Activated T-helper 1 cell treated with anti-CD3 and anti-CD28 coated beads, Interleukin-12 subunit alpha, Interleukin-12 subunit beta, Interleukin-2, Interleukin-4 antibody, amounts not matched to agents 30 ng/mL and 10 ng/mL and 1 ng/mL, durations not matched to agents 14 hours and 24 hours and 36 hours (primary cell): ENCODE measurements at regions not wholly inside any gene's neighbourhood (a gene's known extent, or its start where the extent isn't known, plus 50 kb on each side); places are given as distances from the start of the nearest gene placed in this dataset.

ENCODE experiments used
- DNase-seq: peaks from one replicate; pipeline ENCODE4 v3.0.0; 2021; ENCODE audit warnings: low spot score
- H3K27ac Mint-ChIP-seq: one replicate; pipeline ENCODE4 v1.8.0; 2021; ENCODE audit warnings: mild to moderate bottlenecking, mixed read lengths
- H3K27me3 Mint-ChIP-seq: one replicate; pipeline ENCODE4 v1.8.0; 2022; ENCODE audit warnings: mild to moderate bottlenecking, moderate library complexity, mixed read lengths; ENCODE audit not compliant: insufficient read depth
- H3K36me3 Mint-ChIP-seq: one replicate; pipeline ENCODE4 v1.8.0; 2021; ENCODE audit warnings: low read depth, mixed read lengths
- H3K4me1 Mint-ChIP-seq: one replicate; pipeline ENCODE4 v1.8.0; 2021; ENCODE audit warnings: low read depth, mixed read lengths
- H3K4me3 Mint-ChIP-seq: one replicate; pipeline ENCODE4 v1.8.0; 2021; ENCODE audit warnings: mild to moderate bottlenecking, moderate library complexity, mixed read lengths
- H3K9me3 Mint-ChIP-seq: one replicate; pipeline ENCODE4 v1.8.0; 2021; ENCODE audit warnings: mixed read lengths
- intact Hi-C: fragments of 100-400 bp; cut with micrococcal nuclease; formaldehyde crosslinking; loops from one replicate; pipeline ENCODE4 v1.15.1; 2024

DNA sequence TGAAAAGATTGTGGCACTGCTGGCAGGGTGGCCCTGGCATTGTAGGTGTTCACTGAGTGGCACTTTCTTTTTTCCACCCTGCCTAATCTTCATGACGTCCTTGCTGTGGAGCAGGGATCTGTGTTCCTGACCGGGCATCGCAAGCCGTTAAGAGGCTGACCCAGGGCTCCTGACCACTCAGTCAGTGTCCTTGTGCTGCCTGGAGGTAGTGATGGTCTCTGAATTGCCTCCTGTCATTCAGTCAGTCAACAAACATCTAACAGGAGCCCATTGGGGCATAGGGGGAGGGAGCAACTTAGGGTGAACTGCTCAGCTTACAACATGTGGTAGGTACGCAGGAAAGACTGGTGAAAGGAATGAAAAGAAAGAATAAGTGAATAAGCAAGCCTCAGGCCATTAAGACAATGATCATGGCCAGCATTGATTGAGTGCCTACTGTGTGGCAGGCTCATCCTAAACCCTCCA is 152.0 kb downstream of the CEBPB start:
- Mint-ChIP-seq H3K4me1 (peaks cover 84% of the 10 kb centered on the region), H3K9me3 (no peaks in the 10 kb centered on the region)

DNA sequence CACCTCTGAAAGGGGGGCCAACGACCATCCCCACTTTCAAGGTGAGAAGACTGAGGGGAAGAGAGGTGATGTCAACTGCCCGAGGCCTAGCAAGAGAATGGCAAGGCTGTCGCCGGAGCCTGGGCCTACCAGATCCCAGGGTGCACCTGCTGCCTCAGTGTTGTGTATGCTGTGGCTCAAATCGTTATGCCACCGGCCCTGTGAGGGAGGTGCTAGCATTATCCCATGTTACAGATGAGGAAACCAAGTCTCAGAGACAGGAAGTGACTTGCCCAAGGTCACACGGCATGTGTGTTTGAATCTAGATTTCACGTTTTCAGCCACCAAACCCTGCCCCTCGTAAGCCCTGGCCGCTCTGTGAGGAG is 152.5 kb downstream of the CEBPB start:
- no peak overlapping the region for H3K4me3 Mint-ChIP-seq
- no peak for DNase-seq
- H3K36me3 Mint-ChIP-seq: peaks cover 2% of the 10 kb centered on the region
- H3K27ac Mint-ChIP-seq: peak overlapping the region; percentile 8
- intact Hi-C loops: no loop called here
- H3K4me1 Mint-ChIP-seq: peaks cover 84% of the 10 kb centered on the region
- H3K27me3 Mint-ChIP-seq: peaks cover 5% of the 10 kb centered on the region
- no peaks in the 10 kb centered on the region for H3K9me3 Mint-ChIP-seq

More for the DNA sequence above, 152.0 kb downstream of the CEBPB start:
- DNase-seq: no peak
- intact Hi-C loops: no loop called here
- Mint-ChIP-seq H3K27me3 (peaks cover 5% of the 10 kb centered on the region), H3K4me3 (no peak overlapping the region), H3K36me3 (no peaks in the 10 kb centered on the region), H3K27ac (no peak overlapping the region)

DNA sequence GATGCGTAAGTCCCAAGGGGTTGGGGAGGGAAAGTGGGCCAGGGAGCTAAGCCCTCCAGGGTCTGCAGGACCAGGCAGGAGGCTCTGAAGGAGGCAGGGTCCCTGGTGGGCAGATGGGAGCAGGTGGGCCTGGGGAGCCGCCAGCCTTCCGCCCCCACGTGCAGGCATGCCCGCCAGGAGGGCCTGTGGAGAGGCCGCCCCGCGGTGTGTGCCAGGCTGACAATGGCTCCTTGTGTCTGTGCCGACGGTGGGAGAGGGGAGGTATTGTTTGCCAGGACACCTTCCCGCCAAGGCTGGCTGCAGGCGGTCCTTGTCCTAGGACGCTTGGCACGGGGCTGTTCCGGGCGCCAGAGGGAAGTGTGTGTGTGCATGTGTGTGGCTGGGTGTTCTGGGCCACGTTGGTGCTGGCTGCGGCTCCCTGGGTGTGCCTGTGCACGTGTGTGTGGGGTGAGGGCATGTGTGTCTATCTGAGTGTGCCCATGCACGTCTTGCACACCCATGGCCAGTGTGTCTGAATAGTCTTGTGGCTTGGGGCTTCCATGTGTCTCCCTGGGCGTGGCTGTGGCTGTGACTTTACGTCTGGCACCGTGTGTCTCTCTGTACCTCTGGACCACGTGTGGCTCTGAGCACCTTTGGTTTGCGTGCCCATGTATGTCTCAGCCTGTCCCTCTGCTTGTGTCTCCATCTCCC is 153.0 kb downstream of the CEBPB start:
- Mint-ChIP-seq H3K27me3 (peaks cover 5% of the 10 kb centered on the region), H3K36me3 (peaks cover 2% of the 10 kb centered on the region), H3K4me1 (peaks cover 82% of the 10 kb centered on the region), H3K4me3 (no peak overlapping the region), H3K9me3 (no peaks in the 10 kb centered on the region), H3K27ac (peak overlapping the region; percentile 34)
- intact Hi-C loops: no loop called here
- DNase-seq: no peak

DNA sequence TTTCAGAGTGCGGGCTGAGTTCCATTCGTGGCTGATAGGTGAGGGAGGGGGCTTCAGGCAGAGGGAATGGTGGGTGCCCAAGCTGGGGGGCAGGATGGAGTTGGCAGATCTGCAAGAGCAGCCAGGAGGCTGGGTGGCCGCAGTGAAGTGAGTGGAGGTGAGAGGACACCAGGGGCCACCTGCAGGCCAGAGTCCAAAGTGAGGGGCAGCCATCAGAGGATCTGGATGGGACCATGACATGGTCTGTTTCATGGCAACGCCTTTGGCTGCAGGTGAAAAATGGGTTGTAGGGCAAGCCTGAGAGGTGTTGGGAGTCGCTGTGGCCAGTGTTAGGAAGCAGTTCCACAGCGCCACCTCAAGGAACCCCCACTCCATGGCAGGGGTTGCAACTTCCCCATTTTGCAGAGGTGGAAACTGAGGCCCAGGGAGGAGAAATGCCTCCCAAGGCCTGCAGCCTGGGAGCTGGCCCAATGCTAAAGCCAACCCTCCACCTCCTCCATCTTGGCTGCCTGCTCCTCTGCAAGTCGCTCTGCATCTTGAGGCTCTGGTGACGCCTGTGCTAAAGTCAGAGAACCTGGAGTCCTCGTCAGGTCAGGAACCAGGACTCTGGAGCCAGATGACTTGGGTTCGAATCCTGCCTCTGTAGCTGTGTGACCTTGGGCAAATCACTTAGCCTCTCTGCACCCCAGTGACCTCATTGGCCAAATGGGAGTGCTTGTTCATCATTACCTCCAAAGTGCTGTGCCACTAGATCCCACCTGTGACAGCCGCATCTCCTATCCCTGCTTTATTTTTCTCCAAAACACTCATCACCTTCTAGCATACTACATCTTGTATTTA is 153.8 kb downstream of the CEBPB start:
- Mint-ChIP-seq H3K36me3 (peaks cover 2% of the 10 kb centered on the region), H3K27ac (peak overlapping the region; percentile 34), H3K9me3 (no peaks in the 10 kb centered on the region), H3K27me3 (peaks cover 2% of the 10 kb centered on the region), H3K4me3 (no peak overlapping the region), H3K4me1 (peaks cover 81% of the 10 kb centered on the region)
- DNase-seq: no peak
- intact Hi-C loops: no loop called here

DNA sequence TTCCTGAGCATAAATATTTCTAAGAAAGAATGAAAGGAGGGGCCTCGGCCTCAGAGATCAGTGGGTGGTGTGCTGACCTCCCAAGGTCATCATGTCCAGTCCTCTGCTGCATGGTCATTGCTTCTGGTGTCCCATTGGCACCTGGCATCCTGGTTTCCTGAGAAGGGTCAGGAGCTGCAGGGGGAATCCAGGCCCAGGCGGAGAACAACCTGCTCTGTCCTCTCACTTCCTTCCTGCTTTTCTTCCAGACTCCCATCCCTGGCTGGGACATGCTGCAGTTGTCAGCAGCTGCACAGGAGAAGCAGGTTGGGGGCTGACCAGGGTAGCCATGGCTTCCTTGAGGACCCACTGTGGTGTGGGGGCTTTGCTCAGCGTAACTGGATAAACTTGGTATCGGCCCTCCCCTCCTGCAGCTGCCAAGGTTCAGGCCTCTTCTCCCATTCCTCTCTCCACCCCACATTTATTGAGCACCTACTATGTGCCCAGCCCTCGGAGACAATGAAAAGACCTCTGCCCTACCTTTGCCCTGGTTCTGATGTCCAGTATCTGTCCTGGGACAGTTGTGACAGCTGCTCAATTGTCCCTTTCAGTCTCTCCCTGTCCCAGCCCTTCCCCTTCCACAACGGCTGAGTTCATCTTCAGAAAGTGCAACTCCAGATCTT is 155.2 kb downstream of the CEBPB start:
- Mint-ChIP-seq H3K9me3 (no peaks in the 10 kb centered on the region), H3K27ac (peak overlapping the region; percentile 40), H3K4me3 (no peak overlapping the region), H3K36me3 (peaks cover 2% of the 10 kb centered on the region), H3K4me1 (peaks cover 76% of the 10 kb centered on the region), H3K27me3 (peaks cover 2% of the 10 kb centered on the region)
- DNase-seq: no peak
- intact Hi-C loops: no loop called here

DNA sequence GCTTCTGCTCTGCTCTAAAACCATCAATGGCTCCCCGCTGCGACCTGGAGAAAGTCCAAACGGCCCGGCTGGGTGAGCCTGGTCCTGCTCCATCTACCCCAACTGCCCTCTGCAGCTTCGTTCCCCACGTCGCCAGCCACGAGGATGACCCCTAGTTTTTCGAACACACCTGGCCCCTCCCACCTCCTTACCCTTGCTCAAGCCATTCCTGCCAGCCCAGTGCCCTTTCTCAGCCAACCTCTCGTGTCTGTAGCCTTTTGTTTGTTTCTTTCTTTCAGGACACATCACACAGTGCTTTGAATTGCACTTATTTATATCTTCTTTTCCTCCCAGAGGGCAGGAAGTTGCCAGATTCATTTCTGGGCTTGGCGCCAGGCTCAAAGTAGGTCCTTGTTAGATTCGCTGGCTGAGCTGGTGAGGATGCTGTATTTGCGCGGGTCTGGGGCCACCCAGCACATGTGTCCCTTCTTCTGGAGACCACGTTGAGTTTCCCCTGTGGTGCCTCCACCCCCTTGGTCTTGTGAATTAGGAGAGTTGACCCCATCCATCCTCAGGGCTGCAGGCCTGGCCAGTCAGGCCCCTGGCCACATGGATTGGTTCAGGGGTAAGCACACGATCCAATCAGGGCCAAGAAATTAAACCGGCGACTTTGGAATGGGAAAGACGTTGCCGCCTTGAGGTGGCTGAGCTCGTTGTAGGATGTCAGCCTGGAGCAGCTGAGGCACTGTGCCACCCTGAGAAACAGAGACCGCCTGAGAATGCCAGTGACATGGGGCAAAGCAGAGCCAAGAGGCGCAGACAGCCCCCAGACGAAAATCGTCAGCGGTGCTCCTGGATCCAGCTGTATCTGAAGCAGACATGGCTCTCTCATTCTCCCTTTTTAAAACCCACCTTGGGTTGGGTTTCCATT is 156.0 kb downstream of the CEBPB start:
- no peak for DNase-seq
- H3K9me3 Mint-ChIP-seq: no peaks in the 10 kb centered on the region
- peaks cover 2% of the 10 kb centered on the region for H3K36me3 Mint-ChIP-seq
- H3K4me1 Mint-ChIP-seq: peaks cover 72% of the 10 kb centered on the region
- peaks cover 2% of the 10 kb centered on the region for H3K27me3 Mint-ChIP-seq
- H3K27ac Mint-ChIP-seq: peak overlapping the region; percentile 19
- intact Hi-C loops: no loop called here
- H3K4me3 Mint-ChIP-seq: no peak overlapping the region

DNA sequence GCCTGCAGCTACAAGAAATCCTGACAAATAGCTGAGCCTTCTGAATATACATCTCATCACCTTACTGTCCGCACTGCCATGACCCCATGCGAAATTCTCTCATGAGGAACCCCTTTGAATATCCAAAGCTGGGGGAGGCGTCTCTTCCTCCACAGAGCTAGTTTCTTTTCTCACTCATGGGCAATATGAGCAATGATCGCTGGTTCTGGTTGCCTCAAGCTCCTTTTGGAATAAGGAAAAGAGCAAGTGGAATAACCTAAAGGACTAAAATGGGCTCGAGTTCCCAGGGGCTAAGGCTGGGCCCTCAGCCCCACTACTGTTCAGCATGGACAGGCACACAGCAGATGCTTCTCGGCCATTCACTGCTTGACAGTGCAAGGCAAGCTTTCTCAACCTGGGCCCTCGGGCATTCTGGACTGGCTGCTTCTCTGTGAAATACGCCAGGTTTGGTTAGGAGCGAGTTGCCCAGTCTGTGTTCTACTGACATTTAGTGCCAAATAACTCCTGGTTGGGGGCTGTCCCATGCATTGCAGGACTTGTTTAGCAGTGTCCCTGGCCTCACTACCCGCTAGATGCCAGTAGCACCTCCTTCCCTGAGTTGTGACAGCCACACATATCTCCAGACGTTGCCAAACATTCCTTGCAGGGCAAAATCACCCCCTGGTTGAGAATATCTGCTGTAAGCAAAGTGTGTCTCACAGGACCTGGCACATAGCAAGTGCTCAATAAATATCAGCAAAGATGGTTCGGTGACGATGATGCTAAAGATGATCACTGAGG is 156.8 kb downstream of the CEBPB start:
- H3K9me3 Mint-ChIP-seq: no peaks in the 10 kb centered on the region
- no peak for DNase-seq
- H3K36me3 Mint-ChIP-seq: peaks cover 2% of the 10 kb centered on the region
- intact Hi-C loops: no loop called here
- no peak overlapping the region for H3K4me3 Mint-ChIP-seq
- H3K27me3 Mint-ChIP-seq: peaks cover 2% of the 10 kb centered on the region
- no peak overlapping the region for H3K27ac Mint-ChIP-seq
- H3K4me1 Mint-ChIP-seq: peaks cover 66% of the 10 kb centered on the region

DNA sequence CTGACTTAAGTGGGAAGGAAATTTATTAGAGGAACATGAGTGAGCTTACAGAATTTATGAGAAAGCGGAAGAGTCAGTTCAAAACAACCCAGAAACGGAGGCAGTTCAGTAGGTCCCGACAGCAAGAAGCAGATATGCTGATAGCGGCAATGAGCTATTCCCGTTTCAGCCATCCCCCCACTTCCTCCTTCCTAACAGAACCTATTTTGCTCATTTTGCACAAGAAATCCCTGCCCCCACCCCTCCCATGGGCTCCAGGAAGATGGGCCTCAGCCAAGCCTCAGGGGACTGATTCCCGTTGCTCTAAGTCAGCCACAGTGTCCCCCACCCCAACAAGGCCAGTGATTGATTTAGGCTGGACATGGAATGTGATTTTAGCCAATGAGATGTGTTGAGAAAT is 157.5 kb downstream of the CEBPB start:
- Mint-ChIP-seq H3K9me3 (no peaks in the 10 kb centered on the region), H3K27me3 (peaks cover 2% of the 10 kb centered on the region), H3K27ac (no peak overlapping the region), H3K4me1 (peaks cover 66% of the 10 kb centered on the region), H3K4me3 (no peak overlapping the region), H3K36me3 (peaks cover 2% of the 10 kb centered on the region)
- no peak for DNase-seq
- intact Hi-C loops: no loop called here

DNA sequence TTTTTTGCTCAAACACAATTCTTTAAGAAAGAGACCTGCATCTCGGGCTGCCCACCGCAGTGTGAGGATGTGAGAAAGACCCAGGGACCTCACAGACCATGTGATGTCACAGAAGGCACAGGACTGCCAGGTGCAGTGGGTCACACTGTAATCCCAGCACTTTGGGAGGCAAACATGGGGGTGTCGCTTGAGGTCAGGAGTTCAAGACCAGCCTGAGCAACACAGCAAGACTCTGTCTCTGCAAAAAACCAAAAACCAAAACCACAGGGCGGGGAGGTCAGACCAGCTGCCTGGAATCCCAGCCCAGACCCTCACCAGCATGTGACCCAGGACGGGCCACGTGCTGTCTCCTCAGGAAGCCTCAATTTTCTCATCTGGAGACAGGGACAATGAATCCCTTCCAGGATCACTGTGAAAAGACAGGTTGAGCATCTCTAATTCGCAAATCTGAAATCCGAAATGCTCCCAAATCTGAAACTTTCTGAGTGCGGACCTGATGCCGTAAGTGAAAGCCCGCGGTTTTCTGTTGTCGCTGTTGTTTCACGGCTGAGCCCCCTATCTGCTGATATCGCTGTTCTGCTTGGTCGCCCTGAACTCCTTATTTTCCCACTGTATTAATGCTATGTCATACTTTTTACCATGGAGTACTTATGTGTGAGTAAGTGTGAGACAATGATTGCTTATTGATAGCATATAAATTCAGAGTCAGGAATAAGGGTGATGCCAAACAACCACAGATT is 159.5 kb upstream of the PTPN1 start:
- Mint-ChIP-seq H3K27me3 (no peaks in the 10 kb centered on the region), H3K4me1 (peaks cover 56% of the 10 kb centered on the region), H3K4me3 (no peak overlapping the region), H3K27ac (peak overlapping the region; percentile 11), H3K9me3 (no peaks in the 10 kb centered on the region), H3K36me3 (peaks cover 2% of the 10 kb centered on the region)
- intact Hi-C loops: no loop called here
- DNase-seq: no peak

DNA sequence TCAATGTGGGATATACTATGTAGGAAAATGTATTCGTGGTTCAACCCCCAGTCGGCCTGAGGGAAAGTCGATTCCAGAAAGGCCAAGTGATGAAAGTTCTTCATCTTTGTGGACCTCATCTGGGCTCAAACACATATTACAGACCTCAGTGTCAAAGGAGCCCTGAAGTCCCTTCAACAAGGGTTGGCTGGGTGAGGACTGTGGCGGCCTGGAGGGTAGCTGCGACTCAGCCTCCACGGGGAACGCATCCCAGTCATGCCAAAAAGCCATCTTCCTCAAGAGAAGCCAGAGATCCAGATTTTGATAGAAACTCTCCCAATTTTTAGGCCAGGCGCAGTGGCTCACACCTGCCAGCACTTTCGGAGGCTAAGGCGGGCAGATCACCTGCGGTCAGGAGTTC is 158.6 kb upstream of the PTPN1 start:
- H3K9me3 Mint-ChIP-seq: no peaks in the 10 kb centered on the region
- H3K4me1 Mint-ChIP-seq: peaks cover 49% of the 10 kb centered on the region
- no peaks in the 10 kb centered on the region for H3K27me3 Mint-ChIP-seq
- H3K4me3 Mint-ChIP-seq: no peak overlapping the region
- intact Hi-C loops: no loop called here
- H3K27ac Mint-ChIP-seq: no peak overlapping the region
- DNase-seq: no peak
- peaks cover 2% of the 10 kb centered on the region for H3K36me3 Mint-ChIP-seq

DNA sequence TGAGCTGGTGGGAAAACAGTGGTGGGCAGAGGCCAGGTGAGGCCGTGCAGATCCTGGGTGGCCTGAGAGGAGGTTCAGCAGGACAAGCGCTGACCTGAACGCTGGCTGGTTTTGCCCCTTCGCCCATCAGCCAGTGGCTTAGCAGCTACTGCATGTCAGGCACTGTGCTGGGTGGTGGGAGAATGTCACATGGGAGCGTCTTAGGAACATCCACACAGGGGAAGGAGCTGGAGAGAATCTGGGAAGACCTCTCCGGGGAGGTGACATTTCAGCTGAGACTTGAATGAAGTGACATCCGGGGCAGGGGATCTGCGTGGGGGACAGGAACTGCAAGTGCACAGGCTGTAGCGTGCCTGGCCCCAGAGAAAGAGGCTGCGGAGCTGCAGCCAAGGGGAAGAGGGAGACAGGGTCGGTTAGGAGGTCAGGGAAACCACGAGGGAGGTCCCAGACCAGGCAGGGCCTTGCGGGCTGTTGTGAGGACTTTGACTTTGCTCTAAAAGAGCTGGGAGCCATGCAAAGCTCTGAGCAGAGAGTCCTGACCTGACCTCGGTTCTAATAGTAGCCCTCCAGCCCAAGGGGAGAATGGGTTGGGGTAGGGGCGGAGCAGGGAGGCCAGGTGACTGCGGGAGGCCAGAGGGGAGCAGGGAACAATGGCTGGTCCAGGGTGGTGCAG is 156.8 kb upstream of the PTPN1 start:
- H3K27me3 Mint-ChIP-seq: peaks cover 3% of the 10 kb centered on the region
- no peaks in the 10 kb centered on the region for H3K9me3 Mint-ChIP-seq
- no peaks in the 10 kb centered on the region for H3K36me3 Mint-ChIP-seq
- no peak for DNase-seq
- H3K27ac Mint-ChIP-seq: no peak overlapping the region
- intact Hi-C loops: no loop called here
- no peak overlapping the region for H3K4me3 Mint-ChIP-seq
- H3K4me1 Mint-ChIP-seq: peaks cover 31% of the 10 kb centered on the region
